ENCODE measurements at regions not wholly inside any gene's neighbourhood (a gene's known extent, or its start where the extent isn't known, plus 50 kb on each side); places are given as distances from the start of the nearest gene placed in this dataset.
"Not testable (repeated sequence)": the region's sequence is repeated elsewhere in the genome, so short reads cannot be mapped to it uniquely, and the experiment has no call there.

DNA sequence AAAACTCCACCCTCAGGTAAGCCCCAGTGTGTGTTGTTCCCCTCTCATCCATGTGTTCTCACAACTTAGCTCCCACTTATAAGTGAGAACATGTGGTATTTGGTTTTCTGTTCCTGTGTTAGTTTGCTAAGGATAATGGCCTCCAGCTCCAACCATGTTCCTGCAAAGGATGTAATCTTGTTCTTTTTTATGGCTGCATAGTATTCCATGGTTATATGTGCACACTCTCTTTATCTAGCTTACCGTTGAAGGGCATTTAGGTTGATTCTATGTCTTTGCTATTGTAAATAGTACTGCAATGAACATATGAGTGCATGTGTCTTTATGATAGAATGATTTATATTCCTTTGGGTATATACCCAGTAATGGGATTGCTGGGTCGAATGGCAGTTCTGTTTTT lies 124.4 kb upstream of the RANBP3L start:
- TF ChIP-seq, protein P1, sequence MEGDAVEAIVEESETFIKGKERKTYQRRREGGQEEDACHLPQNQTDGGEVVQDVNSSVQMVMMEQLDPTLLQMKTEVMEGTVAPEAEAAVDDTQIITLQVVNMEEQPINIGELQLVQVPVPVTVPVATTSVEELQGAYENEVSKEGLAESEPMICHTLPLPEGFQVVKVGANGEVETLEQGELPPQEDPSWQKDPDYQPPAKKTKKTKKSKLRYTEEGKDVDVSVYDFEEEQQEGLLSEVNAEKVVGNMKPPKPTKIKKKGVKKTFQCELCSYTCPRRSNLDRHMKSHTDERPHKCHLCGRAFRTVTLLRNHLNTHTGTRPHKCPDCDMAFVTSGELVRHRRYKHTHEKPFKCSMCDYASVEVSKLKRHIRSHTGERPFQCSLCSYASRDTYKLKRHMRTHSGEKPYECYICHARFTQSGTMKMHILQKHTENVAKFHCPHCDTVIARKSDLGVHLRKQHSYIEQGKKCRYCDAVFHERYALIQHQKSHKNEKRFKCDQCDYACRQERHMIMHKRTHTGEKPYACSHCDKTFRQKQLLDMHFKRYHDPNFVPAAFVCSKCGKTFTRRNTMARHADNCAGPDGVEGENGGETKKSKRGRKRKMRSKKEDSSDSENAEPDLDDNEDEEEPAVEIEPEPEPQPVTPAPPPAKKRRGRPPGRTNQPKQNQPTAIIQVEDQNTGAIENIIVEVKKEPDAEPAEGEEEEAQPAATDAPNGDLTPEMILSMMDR (IDR thresholded peaks at IDR 0.05), result not testable (repeated sequence)
- not testable (repeated sequence) for TF ChIP-seq POLR2A (IDR thresholded peaks at IDR 0.05; ENCODE audit: low read depth); EP300 (IDR thresholded peaks at IDR 0.05); POLR2AphosphoS5 (IDR thresholded peaks at IDR 0.05)

All from esophagus muscularis mucosa (tissue), 4 donors.